ENCODE measurements at regions not wholly inside any gene's neighbourhood (a gene's known extent, or its start where the extent isn't known, plus 50 kb on each side); places are given as distances from the start of the nearest gene placed in this dataset.

DNA sequence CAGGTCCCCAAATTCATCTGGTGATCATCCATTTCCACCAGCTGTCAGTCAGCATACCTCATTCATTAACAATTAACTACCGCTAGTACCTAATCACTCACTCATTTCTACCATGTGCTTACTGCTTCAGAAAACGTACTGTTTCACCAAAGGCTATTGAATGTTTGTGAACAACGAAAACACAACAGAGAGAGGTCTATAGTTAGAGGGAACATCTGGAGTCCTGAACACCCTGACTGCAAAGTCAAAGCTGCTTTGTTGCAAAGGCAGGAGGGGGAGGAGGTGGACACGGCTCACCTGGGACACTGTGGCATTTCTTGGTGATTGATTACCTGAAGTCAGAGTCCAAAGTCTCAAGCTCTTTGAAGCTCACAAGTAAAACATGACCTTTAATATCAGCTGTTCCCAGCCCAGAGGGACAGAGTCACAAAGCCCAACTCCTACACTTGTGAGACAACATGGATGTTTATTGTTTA lies 342.3 kb upstream of the ADARB2 start:
- in situ Hi-C loops (cut with MboI; ENCODE audit: low sequenced_read_pairs), result no loop called here
- H2AK9ac ChIP-seq (replicated peaks; ENCODE audit: low read depth, low read length, poor library complexity), result no peak overlapping the region
- H2AFZ ChIP-seq (replicated peaks; ENCODE audit: low read length, poor library complexity), result no peak overlapping the region
- ATAC-seq (ENCODE audit: low read depth) (no peak), DNase-seq (no peak)
- H3K4me2 ChIP-seq (ENCODE audit: low read depth, low read length), result no peak overlapping the region
- no peak overlapping the region for H3K18ac ChIP-seq (ENCODE audit: low read depth, low read length)
- no peaks in the 10 kb centered on the region for H3K9me1 ChIP-seq (ENCODE audit: insufficient read depth, low read length)
- H3K14ac ChIP-seq (replicated peaks; ENCODE audit: low read depth, low read length), result no peak overlapping the region
- no peaks in the 10 kb centered on the region for H3K36me3 ChIP-seq (ENCODE audit: control insufficient read depth, insufficient read depth, low read length)
- TF ChIP-seq RAD21 (IDR thresholded peaks at IDR 0.05; ENCODE audit: low read length) (no peak), BHLHE40 (IDR thresholded peaks at IDR 0.05; ENCODE audit: low read depth, low read length) (no peak), CEBPB (IDR thresholded peaks at IDR 0.05; ENCODE audit: low read depth, low read length) (no peak), SMC3 (IDR thresholded peaks at IDR 0.05; ENCODE audit: low read depth, low read length) (no peak), MAFK (IDR thresholded peaks at IDR 0.05; ENCODE audit: low read depth, low read length) (no peak), RFX5 (IDR thresholded peaks at IDR 0.05; ENCODE audit: low read depth, low read length) (no peak), POLR2A (IDR thresholded peaks at IDR 0.05; ENCODE audit: low read depth, low read length) (no peak), CHD1 (IDR thresholded peaks at IDR 0.05; ENCODE audit: low read depth, low read length) (no peak), RCOR1 (IDR thresholded peaks at IDR 0.05; ENCODE audit: insufficient replicate concordance, low read length) (no peak), FOS (IDR thresholded peaks at IDR 0.05; ENCODE audit: low read depth, low read length) (no peak), MAZ (IDR thresholded peaks at IDR 0.05; ENCODE audit: borderline replicate concordance, low read depth, low read length) (no peak)
- TF ChIP-seq, protein P1, sequence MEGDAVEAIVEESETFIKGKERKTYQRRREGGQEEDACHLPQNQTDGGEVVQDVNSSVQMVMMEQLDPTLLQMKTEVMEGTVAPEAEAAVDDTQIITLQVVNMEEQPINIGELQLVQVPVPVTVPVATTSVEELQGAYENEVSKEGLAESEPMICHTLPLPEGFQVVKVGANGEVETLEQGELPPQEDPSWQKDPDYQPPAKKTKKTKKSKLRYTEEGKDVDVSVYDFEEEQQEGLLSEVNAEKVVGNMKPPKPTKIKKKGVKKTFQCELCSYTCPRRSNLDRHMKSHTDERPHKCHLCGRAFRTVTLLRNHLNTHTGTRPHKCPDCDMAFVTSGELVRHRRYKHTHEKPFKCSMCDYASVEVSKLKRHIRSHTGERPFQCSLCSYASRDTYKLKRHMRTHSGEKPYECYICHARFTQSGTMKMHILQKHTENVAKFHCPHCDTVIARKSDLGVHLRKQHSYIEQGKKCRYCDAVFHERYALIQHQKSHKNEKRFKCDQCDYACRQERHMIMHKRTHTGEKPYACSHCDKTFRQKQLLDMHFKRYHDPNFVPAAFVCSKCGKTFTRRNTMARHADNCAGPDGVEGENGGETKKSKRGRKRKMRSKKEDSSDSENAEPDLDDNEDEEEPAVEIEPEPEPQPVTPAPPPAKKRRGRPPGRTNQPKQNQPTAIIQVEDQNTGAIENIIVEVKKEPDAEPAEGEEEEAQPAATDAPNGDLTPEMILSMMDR (conservative IDR thresholded peaks at IDR 0.05; ENCODE audit: low read depth, low read length), result no peak
- TF ChIP-seq, protein P2, sequence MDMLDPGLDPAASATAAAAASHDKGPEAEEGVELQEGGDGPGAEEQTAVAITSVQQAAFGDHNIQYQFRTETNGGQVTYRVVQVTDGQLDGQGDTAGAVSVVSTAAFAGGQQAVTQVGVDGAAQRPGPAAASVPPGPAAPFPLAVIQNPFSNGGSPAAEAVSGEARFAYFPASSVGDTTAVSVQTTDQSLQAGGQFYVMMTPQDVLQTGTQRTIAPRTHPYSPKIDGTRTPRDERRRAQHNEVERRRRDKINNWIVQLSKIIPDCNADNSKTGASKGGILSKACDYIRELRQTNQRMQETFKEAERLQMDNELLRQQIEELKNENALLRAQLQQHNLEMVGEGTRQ (IDR thresholded peaks at IDR 0.05; ENCODE audit: low read depth, low read length), result no peak
- no TSS peak for BruUV-seq (replicated peaks)
- no peak overlapping the region for H2BK15ac ChIP-seq (ENCODE audit: low read depth, low read length)
- peaks cover 38% of the 10 kb centered on the region for H3K9me3 ChIP-seq (ENCODE audit: control insufficient read depth, insufficient read depth, low read length)
- H4K20me1 ChIP-seq (ENCODE audit: insufficient read depth, low read length), result no peaks in the 10 kb centered on the region
- POLR2A ChIA-PET (ENCODE audit: unreplicated experiment), result no interaction called here
- H3K9ac ChIP-seq (ENCODE audit: low read depth, low read length), result no peak overlapping the region
- no peaks in the 10 kb centered on the region for H3K4me1 ChIP-seq (ENCODE audit: control insufficient read depth, insufficient read depth, low read length)
- intact Hi-C loops (cut with micrococcal nuclease), result no loop called here
- CTCF ChIA-PET, result no interaction called here
- no peak overlapping the region for H2BK20ac ChIP-seq (ENCODE audit: low read depth, low read length)
- H4K91ac ChIP-seq (ENCODE audit: insufficient read depth, low read depth, low read length), result no peak overlapping the region
- H4K5ac ChIP-seq (ENCODE audit: low read depth, low read length), result no peak overlapping the region
- no peak overlapping the region for H3K4ac ChIP-seq (ENCODE audit: low read depth, low read length)
- no peak overlapping the region for H2BK5ac ChIP-seq (ENCODE audit: low read depth, low read length, poor library complexity, severe bottlenecking)
- H4K8ac ChIP-seq (ENCODE audit: low read depth in 2 of 2, low read length in 2 of 2), result no peak overlapping the region
- no peak overlapping the region for H3K23ac ChIP-seq (ENCODE audit: low read depth, low read length)
- no peaks in the 10 kb centered on the region for H3K79me1 ChIP-seq (ENCODE audit: low read depth in 1 of 2, low read length in 2 of 2)
- no peak overlapping the region for H2AK5ac ChIP-seq (ENCODE audit: low read depth, low read length)
- dilution Hi-C loops (cut with HindIII; ENCODE audit: low sequenced_read_pairs, unreplicated experiment), result no loop called here
- WGBS, 2 experiments (ENCODE audit: extremely low coverage in 2 of 2, insufficient read length in 1 of 2), result no CpG with 5 or more reads among the region's 4 CpGs
- no peak overlapping the region for H3K4me3 ChIP-seq (ENCODE audit: insufficient read depth, low read depth, low read length)
- H3K56ac ChIP-seq (ENCODE audit: extremely low read depth, insufficient read depth, low read length), result no peak overlapping the region
- no peaks in the 10 kb centered on the region for H3K27me3 ChIP-seq (ENCODE audit: control insufficient read depth, insufficient read depth, low read length)
- H2BK120ac ChIP-seq (ENCODE audit: low read depth, low read length), result no peak overlapping the region
- H3K27ac ChIP-seq (ENCODE audit: insufficient read depth, low read length), result no peak overlapping the region
